Central memory CD4-positive, alpha-beta T cell (primary cell): ENCODE measurements at regions not wholly inside any gene's neighbourhood (a gene's known extent, or its start where the extent isn't known, plus 50 kb on each side); places are given as distances from the start of the nearest gene placed in this dataset.

Experiments used
- DNase-seq: peaks from one replicate; pipeline ENCODE4 v3.0.0; 2022

DNA sequence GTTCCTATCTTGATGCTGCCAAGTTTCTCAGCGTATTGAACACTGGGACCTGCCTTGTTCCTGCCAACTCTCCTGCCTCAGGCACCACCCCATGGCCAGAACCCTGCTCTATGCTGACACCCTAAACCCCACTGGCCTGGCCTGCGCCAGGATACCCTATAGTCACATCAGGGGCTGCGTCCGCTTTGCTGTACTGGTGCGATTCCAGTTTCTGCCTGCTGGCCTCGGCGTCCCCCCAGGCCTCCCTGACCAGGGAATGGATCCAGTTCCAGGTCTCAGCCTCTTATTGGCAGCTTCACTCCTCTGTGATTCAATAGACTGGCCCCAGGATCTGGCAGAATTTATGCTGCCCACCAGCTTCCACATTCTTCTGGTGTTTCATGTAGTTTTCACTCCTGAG is 55.0 kb downstream of the GPR6 start:
- DNase-seq: no peak

DNA sequence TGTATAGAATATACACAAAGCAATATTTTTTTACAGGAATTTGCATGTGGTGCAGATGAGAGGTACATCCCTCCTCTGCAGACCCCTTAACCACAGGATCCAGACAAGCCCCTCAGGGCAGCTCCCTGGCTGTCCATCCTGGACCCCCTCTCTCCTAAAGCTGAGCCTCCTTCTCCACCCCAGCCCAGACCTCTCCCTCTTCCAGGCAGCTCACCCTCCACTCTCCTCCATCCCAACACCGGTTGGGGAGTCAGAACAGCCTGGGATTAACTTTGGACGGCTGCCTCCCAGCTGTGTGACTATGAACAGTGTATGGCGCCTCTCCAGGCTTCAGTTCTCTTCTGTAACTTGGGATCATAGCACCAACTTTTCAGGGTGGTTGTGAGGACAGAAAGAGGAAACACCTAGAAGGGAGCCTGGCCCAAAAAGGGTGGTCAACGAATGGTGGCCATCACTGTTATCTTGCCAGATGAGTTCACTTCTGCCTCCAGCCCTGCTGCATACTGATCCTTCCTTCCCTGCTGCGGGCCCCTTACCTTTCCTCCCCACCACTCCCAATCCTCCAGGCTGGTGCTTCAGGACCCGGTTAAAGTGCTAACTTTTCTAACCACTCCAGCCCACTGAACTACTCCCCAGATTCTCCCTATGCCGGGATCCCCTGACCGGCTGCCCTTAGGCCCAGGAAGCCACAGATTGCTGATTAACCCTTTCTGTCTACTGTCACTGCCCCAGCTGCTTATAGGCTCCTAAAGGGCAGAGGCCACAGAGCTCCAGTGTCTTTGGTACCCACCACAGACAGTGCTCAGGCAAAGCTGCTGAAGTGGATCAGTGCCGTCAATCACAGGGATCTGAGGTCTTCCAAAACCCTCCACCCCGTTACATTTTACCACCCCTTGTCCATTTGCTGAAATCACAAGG is 55.9 kb downstream of the GPR6 start:
- DNase-seq: no peak

DNA sequence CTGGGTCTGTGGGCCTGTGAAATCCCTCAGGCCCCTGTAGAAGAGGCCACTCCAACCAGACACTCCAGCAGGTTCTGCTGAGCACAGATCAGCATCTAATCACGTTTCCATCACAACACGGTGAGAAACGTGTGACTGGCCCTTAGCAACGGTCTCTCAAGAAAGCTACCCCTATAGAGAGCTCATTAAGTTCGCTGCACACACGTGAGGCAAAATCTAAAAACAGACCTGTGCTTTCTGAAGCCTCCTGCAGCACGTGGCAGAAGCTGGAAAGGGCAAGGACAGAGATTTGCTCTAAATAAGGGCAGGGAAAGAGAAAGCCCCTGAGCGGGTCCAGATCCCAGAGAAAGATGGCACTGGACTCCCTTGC is 56.5 kb downstream of the GPR6 start:
- no peak for DNase-seq

DNA sequence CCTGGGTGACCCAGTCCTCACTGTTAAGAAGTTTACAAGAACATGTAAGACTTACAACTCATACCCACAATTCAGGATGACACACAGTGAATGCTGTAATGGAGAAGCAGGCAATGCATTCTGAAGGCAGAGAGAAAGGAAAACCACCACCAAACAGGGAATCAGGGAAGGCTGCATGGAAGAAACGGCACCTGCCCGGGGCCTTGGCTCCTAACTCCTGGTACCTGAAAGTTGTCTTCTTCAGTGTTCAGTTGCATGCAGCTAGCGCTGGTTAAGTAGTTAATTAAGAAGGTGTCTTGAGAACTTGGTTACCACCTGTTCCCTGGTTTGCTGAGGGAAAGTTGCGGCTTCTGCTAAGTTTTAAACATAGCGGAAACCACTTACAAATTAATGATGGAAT is 57.2 kb downstream of the GPR6 start:
- no peak for DNase-seq

DNA sequence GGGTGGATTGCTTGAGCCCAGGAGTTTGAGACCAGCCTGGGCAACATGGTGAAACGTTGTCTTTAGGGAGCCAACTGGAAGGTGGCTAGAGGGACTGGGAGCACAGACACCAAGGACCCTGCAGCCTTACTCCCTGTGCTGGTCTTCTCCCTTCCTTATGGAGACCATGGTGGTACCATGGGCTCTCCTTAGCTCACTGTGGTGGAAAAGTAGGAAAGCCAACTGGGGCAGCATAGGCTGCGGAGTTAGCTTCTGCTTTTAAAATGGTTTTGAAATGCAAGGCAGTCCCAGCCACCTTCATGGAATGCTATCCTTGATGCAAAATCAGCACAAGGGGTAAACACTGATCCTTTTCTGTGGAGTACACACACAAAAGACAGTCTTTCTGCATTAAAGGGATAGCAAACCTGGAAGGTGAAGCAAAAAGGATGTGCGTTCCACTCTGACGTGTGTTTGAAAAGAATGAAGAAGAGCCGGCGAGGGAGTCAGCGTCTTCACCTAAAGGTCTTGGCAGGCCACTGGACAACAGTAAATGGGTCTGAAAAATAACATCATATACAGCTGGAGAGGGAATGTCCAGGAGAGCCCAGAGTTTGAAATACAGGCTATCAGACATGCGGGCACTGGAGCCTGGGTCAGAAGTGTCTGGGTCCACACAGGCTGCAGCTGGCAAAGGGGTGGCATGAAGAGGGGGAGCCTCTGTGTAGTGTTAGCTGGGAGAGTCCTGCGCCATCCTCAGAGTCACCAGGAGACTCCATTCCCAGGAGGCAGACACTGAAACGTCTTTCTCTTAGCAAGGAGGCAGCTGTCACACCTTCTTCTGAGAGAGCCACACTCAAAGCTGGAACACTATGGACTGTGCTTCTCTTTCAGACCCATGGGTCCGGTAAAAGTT is 58.5 kb downstream of the GPR6 start:
- DNase-seq: no peak

DNA sequence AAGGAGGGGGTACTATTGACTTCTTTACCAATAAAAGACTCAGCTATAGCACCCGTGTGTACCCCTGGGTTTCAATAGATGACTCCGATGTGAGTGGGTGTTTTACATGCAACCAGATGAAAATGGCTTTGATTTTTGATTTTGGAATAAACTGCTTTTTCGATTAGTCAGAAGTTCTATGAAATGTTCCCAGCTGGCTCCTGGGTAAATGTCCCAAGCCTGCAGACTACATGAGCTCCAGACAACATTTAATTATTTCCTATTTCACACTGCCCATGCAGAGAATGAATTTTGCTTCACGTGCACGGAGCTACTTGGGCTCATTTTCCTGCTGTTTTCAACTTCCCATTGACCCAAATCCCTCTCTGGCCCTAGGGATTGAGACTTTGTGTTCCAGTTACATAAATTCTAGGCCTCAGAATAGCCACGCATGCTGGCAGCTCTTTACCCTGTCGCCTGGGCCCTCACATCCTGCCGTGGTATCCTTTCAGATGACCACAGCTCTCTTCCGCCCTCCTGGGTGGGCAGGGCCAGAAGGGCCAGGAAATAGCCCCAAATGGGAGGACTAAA is 59.7 kb downstream of the GPR6 start:
- no peak for DNase-seq

DNA sequence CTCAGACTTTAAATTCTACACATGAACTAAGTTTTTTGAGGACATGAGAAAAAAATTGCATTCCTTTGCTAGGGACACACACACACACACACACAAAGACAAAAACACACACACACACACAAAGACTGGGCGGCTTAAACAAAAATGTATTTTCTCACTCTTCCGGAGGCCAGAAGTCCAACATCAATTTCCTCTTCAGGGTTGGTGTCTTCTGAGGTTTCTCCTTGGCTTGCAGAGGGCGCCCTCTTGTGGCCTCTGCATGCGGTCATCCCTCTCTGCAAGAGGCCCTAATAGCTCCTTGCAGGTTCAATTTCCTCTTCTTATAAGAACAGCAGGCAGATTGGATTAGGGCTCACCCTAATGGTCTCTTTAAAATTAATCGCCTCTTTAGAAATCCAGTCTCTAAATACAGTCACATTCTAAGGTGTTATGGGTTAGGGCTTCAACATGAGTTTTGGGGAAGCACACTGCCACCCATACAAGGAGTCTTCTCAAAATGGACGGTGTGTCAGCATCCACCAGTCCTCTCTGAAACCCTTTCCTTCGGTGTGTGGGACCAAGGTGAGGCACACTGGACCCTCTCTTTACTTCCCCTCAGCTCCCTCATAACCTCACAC is 61.4 kb downstream of the GPR6 start:
- DNase-seq: peak; percentile 71

DNA sequence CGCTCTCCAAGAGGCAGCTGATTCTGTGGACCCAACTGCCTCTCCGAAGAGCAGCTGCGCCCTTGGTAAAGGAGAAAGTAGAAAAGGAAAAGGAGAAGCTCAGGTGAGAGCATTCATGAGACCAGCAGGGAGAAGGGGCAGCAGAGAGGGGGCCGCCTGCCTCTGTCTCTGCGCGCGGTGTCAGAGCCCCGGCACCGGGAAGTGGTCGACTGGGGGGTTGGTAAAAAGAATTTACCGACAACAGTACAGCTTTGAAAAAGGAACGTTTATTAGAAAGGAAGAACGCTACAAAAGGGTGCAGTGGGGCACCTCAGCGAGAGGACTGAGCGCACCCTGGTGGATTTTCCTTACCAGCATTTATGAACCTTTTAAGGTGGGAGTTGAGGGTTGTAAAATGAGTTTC is 61.9 kb downstream of the GPR6 start:
- DNase-seq: peak; percentile 34

DNA sequence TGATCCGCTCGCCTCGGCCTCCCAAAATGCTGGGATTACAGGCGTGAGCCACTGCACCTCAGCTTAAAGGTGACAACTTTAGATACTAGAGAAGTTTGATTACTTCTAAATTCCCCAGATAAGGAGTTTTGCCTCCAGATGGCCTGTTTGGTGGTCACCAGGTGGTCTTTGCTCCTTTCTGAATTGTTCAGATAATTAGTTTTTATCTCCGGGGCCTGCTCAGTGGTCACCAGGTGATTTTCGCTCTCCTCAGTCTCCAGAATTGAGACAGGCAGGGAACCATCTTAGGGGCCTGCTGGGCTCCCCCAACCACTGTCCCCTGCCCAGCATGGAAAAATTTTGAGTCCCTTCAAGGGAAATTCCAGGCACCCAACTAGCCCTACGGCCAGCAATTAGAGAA is 62.6 kb downstream of the GPR6 start:
- DNase-seq: no peak

DNA sequence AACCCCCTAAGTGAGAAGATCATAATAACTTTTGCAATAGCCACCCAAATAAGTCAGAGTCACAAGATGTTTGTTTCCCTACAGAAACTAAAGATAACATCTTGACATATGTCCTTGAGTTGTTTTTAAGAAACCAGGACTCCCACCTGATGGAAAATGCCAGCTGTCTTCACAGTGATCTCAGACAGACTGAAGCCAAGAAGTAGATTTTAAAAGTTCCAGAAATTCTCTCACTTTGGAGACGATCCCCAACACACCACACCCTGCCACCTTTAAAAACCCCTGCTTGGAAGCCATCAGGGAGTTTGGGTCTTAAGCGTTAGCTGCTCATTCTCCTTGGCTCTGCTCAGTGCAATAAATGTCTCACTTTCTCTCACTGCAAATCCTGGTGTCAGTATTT is 63.0 kb downstream of the GPR6 start:
- no peak for DNase-seq

DNA sequence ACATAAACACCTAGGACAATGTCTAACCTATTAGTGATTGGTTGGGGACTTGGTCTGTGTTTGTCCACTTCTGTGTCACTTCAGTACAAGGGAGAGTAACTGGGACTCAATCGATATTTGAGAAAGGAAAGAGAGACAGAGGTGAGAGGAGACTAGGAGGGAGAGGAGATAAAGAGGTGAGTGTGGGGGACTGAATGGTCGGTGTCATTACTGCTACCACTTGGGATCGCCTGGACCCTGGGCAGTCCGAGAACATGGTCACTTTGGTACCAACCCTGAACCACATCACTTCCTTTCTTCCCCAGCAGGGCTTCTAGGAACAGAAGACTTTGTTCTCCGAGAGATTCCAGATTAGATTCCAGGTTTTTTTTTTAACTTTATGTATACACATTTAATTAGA is 63.7 kb downstream of the GPR6 start:
- DNase-seq: no peak

DNA sequence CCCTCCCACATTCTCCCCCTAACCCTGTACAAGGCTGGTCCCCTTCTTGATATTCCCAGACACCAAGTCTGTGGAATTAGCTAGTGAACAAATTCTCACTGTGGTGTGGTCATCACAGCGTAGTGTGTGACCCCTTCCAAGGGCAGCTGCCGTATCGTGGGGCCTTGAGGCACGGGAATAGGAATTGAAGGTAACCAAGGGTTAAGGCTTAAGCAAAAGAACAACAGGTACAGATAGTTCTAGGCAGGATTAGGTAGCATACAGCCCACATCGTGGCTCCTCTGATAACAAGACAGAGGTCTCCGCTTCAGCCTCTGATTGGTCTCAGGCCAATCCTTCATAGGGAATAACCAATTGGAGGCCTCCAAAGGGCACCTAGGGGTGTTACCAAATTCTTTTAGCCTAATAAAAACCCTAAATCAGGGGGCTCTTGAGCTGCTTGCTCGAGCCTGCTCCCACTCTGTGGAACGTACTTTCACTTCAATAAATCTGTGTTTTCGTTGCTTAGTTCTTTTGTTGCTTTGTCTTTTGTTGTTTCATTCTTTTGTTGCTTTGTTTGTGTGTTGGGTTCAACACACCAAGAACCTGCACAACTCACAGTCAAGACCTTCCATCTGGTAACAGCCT is 64.7 kb downstream of the GPR6 start:
- DNase-seq: no peak

DNA sequence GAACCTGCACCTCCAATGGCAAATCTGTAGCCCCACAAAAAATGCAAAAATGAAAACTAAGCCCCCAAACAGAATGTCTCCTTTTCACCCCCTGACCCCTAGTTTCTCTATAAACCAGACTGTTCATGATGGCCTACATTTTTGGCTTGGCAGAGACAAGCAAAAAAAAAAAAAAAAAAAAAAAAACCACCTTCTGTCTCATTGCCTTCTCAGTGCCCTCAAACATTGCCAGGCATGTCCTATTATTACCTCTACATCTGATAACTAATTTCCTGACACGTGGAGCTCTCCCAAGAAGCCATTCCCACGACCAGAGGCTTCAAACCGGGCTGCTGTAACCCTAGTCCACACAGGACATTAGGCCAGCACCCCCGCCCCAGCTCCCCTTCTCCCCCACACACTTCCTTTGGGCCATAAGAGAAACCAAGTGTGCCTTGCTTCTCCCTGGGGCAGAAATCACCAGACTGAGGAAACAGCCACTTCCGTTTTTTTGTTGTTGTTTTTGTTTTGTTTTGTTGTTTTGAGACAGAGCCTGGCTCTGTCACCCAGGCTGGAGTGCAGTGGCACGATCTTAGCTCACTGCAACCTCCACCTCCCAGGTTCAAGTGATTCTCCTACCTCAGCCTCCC is 65.4 kb downstream of the GPR6 start:
- no peak for DNase-seq

DNA sequence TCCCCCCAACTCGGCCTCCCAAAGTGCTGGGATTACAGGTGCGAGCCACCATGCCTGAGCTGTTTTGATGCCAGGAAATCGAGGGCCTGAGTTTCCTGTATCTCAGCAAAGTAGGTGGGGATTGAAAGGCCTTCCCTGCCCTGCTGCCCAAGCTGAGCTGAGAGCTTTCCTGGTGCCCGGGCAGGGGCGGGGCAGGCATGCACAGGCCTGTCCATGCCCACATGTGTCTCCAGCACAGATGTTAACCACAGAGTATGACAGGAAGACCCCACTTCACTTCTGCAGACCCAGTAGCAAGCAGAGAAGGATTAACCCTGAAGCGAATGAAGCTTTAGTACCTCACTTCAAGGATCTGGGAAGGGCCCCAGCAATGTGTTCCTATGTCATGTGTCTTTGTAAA is 66.0 kb downstream of the GPR6 start:
- DNase-seq: no peak

DNA sequence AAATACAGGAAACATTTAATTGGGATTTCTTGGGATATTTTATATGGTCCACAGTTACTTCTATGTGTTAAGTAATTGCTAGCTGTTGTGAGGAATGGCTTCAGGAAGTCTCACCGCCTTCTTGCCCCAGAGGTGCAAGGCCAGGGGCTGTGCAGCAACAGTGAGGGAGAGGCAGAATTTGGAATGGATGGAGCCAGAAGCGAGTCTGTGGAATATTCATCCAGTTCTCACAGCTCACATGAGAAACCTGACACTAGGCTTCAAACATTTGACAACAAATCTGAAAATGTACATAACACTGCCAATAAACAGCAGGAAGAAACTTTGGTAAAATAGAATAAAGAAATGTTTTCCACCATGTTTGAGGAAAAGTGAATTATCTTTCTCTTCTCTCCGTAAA is 66.5 kb downstream of the GPR6 start:
- DNase-seq: no peak

DNA sequence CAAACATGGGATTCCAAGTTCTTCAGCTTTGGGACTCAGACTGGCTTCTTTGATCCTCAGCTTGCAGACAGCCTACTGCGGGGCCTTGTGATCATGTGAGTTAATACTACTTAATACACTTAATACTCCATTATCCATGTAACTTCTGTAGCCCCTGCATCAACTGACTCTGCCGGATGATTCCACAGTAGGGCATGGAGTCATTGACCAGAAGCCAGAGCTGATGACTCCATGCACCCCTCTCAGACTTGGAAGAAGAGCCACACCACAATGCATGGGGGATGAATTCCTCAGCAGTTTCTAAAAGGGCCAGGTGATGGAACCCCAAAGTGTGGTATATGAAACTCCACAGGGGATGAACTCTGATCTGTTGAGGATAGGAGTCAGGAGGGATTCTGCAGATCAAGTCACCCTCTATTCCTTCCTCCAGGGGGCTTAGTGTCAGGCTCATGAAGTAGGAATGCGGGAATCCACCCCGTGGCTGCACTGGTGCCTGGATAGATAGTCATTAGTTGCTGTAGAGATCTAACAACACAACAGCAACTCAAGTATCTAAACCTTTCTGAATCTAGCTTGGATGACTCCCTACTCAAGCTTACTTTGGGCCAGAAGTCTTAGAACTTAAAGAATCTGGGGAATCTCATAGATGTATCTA is 70.2 kb downstream of the GPR6 start:
- no peak for DNase-seq

DNA sequence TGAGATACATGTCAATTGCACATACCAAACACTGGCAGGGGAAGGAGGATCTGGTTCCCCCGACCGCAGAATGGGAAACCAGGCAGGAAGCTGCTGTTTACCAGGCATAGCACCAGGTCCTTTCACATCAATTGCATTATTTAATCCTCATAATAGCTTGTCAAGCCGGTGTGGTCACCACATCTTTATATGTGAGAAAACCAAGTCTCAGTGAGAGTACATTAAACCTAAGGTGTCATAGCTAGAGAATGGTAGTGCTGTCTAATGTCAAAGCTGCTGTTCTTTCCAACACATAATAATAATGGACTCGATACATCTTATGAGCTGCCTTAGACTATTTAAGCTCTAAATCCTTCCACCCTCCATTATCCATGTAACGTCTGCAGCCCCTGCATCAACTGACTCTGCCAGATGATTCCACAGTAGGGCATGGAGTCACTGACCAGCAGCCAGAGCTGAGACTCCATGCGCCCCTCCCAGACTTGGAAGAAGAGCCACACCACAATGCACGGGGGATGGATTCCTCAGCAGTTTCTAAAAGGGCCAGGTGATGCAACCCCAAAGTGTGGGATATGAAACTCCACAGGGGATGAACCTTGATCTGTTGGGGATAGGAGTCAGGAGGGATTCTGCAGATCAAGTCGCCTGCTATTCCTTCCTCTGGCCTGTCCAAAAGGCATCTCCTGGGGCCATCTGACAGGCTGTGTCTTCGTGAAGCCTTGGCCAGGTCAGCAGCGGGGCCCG is 71.8 kb downstream of the GPR6 start:
- DNase-seq: no peak
